Gastroesophageal sphincter (tissue), 3 donors: ENCODE measurements at regions not wholly inside any gene's neighbourhood (a gene's known extent, or its start where the extent isn't known, plus 50 kb on each side); places are given as distances from the start of the nearest gene placed in this dataset.

Experiments
- EP300 ChIP-seq: sonication (generic); formaldehyde crosslinking; IDR thresholded peaks from one replicate; pipeline ENCODE4 v1.6.1; 2017; ENCODE audit warnings: antibody characterized with exemption, mild to moderate bottlenecking
- POLR2A ChIP-seq, 2 donors: fragments of 450-650 bp; IDR thresholded peaks; one replicate each; pipeline ENCODE4 v1.6.1; 2017; ENCODE audit warnings: antibody characterized with exemption in 2 of 2, mild to moderate bottlenecking in 2 of 2, moderate library complexity in 1 of 2
- POLR2AphosphoS5 ChIP-seq: sonication (generic); formaldehyde crosslinking; IDR thresholded peaks from one replicate; pipeline ENCODE4 v1.6.1; 2017; ENCODE audit warnings: antibody characterized with exemption
- TF ChIP-seq, protein P1 (sequence below), 4 experiments: fragments of 200-600 bp in 2 of 4; fragments of 450-650 bp in 2 of 4; sonication (generic) in 1 of 4; IDR thresholded peaks; one replicate each; pipeline ENCODE4 v1.5.1; 2017 to 2019; ENCODE audit warnings: antibody characterized with exemption in 4 of 4, mild to moderate bottlenecking in 2 of 4, moderate library complexity in 2 of 4

DNA sequence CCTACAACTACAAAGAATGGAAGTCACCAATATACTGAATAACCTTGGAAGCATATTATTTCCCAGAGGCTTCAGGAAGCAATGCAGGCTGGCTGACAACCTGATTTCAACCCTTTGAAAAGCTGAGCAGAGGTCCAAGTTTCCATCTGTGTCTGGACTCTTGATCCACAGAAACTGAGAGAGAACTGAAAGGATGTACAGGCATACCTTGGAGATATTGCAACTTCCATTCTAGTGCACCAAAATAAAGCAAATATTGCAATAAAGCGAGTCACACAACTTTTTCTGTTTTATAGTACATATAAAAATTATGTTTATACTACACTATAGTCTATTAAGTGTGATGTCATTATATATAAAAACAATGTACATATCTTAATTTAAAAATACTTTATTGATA lies 85.3 kb downstream of the TYW3 start:
- TF ChIP-seq POLR2A (IDR thresholded peaks at IDR 0.05) (no peak), POLR2AphosphoS5 (no peak), EP300 (no peak)
- TF ChIP-seq, protein P1, sequence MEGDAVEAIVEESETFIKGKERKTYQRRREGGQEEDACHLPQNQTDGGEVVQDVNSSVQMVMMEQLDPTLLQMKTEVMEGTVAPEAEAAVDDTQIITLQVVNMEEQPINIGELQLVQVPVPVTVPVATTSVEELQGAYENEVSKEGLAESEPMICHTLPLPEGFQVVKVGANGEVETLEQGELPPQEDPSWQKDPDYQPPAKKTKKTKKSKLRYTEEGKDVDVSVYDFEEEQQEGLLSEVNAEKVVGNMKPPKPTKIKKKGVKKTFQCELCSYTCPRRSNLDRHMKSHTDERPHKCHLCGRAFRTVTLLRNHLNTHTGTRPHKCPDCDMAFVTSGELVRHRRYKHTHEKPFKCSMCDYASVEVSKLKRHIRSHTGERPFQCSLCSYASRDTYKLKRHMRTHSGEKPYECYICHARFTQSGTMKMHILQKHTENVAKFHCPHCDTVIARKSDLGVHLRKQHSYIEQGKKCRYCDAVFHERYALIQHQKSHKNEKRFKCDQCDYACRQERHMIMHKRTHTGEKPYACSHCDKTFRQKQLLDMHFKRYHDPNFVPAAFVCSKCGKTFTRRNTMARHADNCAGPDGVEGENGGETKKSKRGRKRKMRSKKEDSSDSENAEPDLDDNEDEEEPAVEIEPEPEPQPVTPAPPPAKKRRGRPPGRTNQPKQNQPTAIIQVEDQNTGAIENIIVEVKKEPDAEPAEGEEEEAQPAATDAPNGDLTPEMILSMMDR (IDR thresholded peaks at IDR 0.05), result no peak
